Aorta (tissue), 5 donors: ENCODE measurements at regions not wholly inside any gene's neighbourhood (a gene's known extent, or its start where the extent isn't known, plus 50 kb on each side); places are given as distances from the start of the nearest gene placed in this dataset.
"Not testable (repeated sequence)": the region's sequence is repeated elsewhere in the genome, so short reads cannot be mapped to it uniquely, and the experiment has no call there.

Experiments
- ATAC-seq: fragments of 200-7000 bp; cut with Tn5 transposase; one replicate; pipeline ENCODE4 v1.9.1; 2022; ENCODE audit warnings: moderate library complexity; ENCODE audit not compliant: low FRiP score
- DNase-seq, 2 donors: peaks; one replicate each; pipeline ENCODE4 v3.0.0-alpha.2; 2020
- H3K27ac ChIP-seq, 2 donors: one replicate each; pipeline ENCODE4 v1.5.1; 2013; ENCODE audit warnings: low read length in 2 of 2, mild to moderate bottlenecking in 2 of 2, moderate library complexity in 2 of 2, control low read depth in 1 of 2, inconsistent platforms in 1 of 2, low read depth in 1 of 2
- H3K27me3 ChIP-seq, 2 donors: one replicate each; pipeline ENCODE4 v1.6.1; 2013; ENCODE audit warnings: control low read depth in 1 of 2, low read length in 1 of 2, mild to moderate bottlenecking in 1 of 2, moderate library complexity in 1 of 2; ENCODE audit not compliant: insufficient read depth in 2 of 2, control insufficient read depth in 1 of 2
- H3K36me3 ChIP-seq, 2 donors: one replicate each; pipeline ENCODE4 v1.6.1; 2013; ENCODE audit warnings: control low read depth in 1 of 2, low read length in 1 of 2, mild to moderate bottlenecking in 1 of 2; ENCODE audit not compliant: insufficient read depth in 2 of 2, control insufficient read depth in 1 of 2
- H3K4me1 ChIP-seq, 2 donors: one replicate each; pipeline ENCODE4 v1.6.1; 2013; ENCODE audit warnings: low read length in 2 of 2, control low read depth in 1 of 2, mild to moderate bottlenecking in 1 of 2, moderate library complexity in 1 of 2; ENCODE audit not compliant: insufficient read depth in 2 of 2, control insufficient read depth in 1 of 2
- H3K4me3 ChIP-seq, 2 donors: one replicate each; pipeline ENCODE4 v1.5.1; 2013; ENCODE audit warnings: low read length in 2 of 2, control low read depth in 1 of 2, mild to moderate bottlenecking in 1 of 2
- H3K9me3 ChIP-seq: one replicate; pipeline ENCODE4 v1.6.1; 2013; ENCODE audit warnings: mild to moderate bottlenecking, low read length; ENCODE audit not compliant: control insufficient read depth
- WGBS, 2 donors: extraction: QIAGEN DNeasy Blood & Tissue Kit; methylation state at CpG; one replicate each; pipeline ENCODE4 v1.1.7; 2013; 5-methylcytosine and 5-hydroxymethylcytosine counted together
- intact Hi-C, 2 donors: fragments of 100-400 bp; cut with DNase I; formaldehyde crosslinking; loops; one replicate each; pipeline versions ENCODE4 v1.14.2 to v1.15.0; 2022
- donor health status: healthy with polysubstance abuse.
- donor health status: Bipolar disorder and iron deficiency.
- donor health status: DM: no; HTN: no; CAD: no.
- donor health status: DM: no; HTN: no; CAD: no.
- donor health status: DM: yes; HTN: yes; CAD: no.

GRCh38 chr6:153484056-153484455 is 353.0 kb upstream of the RGS17 start:
- Histone ChIP-seq H3K4me1 (no peaks in the 10 kb centered on the region), H3K9me3 (no peaks in the 10 kb centered on the region), H3K27me3 (no peaks in the 10 kb centered on the region), H3K4me3 (no peak overlapping the region), H3K27ac (no peak overlapping the region), H3K36me3 (no peaks in the 10 kb centered on the region)
- DNase-seq = no peak
- no peak for ATAC-seq
- WGBS, 2 donors = 100% methylated on average over 1 of the region's 1 CpG
- intact Hi-C loops = no loop called here

DNA sequence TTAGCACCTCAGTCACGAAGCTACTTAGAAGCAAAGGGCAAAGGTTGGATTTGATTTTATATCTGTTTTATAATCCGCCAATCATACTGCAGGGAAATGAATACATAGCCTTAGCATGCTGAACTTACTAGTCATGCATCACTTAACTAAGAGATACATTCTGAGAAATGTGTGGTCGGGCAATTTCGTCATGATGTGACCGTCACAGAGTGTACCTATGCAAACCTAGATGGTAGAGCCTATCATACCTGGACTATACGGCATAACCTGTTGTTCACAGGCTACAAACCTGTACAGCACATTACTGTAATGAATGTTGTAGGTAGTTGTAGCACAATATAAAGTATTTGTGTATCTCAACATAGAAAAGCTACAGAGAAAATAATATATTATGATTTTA is 345.2 kb upstream of the RGS17 start:
- Histone ChIP-seq H3K27me3 (no peaks in the 10 kb centered on the region), H3K4me1 (peaks cover 0 to 1% of the 10 kb centered on the region in 2 donors), H3K4me3 (no peak overlapping the region), H3K36me3 (no peaks in the 10 kb centered on the region), H3K9me3 (no peaks in the 10 kb centered on the region), H3K27ac (no peak overlapping the region)
- no peak for DNase-seq
- 86 to 95% methylated on average over 6 of the region's 6 CpGs for WGBS, 2 donors
- intact Hi-C loops = no loop called here
- ATAC-seq = no peak

DNA sequence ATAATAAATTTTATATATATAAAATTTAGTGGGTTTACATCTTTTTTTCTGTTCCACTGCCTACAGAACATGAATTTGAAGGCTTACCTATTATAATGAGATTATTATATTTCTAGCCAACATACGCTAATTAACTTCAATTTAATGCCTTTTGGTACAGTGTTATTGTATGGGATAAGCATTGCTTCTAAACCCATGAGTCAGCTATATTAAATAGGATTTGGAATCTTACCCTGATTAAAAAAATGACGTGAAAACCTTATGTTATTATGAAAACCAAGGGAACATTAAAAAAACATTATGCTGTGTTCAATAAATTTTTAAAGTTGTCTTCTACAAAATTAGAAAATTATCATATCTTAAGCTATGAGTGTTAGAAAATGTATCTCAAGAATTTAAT is 334.0 kb upstream of the RGS17 start:
- WGBS, 2 donors = 85 to 90% methylated on average over 2 of the region's 2 CpGs
- Histone ChIP-seq H3K36me3 (no peaks in the 10 kb centered on the region), H3K4me1 (no peaks in the 10 kb centered on the region), H3K27me3 (no peaks in the 10 kb centered on the region), H3K9me3 (no peaks in the 10 kb centered on the region), H3K4me3 (no peak overlapping the region), H3K27ac (no peak overlapping the region)
- DNase-seq = no peak
- ATAC-seq = no peak
- intact Hi-C loops = no loop called here

GRCh38 chr6:153449279-153449678 is 318.2 kb upstream of the RGS17 start:
- no peaks in the 10 kb centered on the region for H3K4me1 ChIP-seq
- no peak overlapping the region for H3K4me3 ChIP-seq
- intact Hi-C loops = no loop called here
- no peaks in the 10 kb centered on the region for H3K36me3 ChIP-seq
- H3K9me3 ChIP-seq = no peaks in the 10 kb centered on the region
- DNase-seq (no peak), ATAC-seq (no peak)
- no peaks in the 10 kb centered on the region for H3K27me3 ChIP-seq
- no peak overlapping the region for H3K27ac ChIP-seq

DNA sequence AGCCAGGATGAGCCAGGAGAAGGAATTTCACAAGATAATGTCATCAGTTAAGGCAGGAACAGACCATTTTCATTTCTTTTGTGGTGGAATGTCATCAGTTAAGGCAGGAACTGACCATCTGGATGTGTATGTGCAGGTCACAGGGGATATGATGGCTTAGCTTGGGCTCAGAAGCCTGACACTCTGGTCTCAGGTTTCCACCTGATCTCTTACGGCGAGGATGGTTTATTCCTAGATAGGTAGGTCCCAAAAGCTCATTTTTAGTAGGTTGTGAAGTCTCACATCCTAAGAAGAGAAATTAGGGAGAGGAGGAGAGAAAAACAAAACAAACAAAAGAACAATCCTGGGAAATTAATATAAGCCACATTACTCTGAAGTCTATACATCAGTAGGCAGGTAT is 311.7 kb upstream of the RGS17 start:
- H3K4me1 ChIP-seq, ATAC-seq, H3K36me3 ChIP-seq, H3K9me3 ChIP-seq, DNase-seq, H3K27ac ChIP-seq, H3K4me3 ChIP-seq, intact Hi-C loops, H3K27me3 ChIP-seq: not testable (repeated sequence)
- WGBS, 2 donors = 89 to 97% methylated on average over 2 of the region's 2 CpGs

DNA sequence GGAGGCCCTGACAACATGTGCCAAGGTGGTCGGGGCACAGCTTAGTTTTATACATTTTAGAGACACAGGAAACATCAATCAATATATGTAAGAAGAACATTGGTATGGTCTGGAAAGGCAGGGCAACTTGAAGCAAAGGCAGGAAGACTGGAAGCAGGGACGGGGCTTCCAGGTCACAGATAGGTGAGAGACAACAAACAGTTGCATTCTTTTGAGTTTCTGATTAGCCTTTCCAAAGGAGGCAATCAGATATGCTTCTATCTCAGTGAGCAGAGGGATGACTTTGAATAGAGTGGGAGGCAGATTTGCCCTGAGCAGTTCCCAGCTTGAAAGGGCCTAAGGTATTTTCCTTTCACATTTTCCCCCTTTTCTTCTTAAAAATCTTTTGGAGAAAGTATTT is 311.0 kb upstream of the RGS17 start:
- H3K4me1 ChIP-seq = peaks cover 0 to 2% of the 10 kb centered on the region in 2 donors
- H3K4me3 ChIP-seq = no peak overlapping the region
- no peak overlapping the region for H3K27ac ChIP-seq
- no peaks in the 10 kb centered on the region for H3K27me3 ChIP-seq
- 90% methylated on average over 2 of the region's 2 CpGs for WGBS, 2 donors
- H3K36me3 ChIP-seq = no peaks in the 10 kb centered on the region
- no peak for ATAC-seq
- DNase-seq = no peak
- H3K9me3 ChIP-seq = no peaks in the 10 kb centered on the region
- intact Hi-C loops = no loop called here

- no peaks in the 10 kb centered on the region for H3K36me3 ChIP-seq
- ATAC-seq (no peak), DNase-seq (no peak)
- H3K4me3 ChIP-seq = no peak overlapping the region
- no peaks in the 10 kb centered on the region for H3K27me3 ChIP-seq
- 52 to 55% methylated on average over 3 of the region's 3 CpGs for WGBS, 2 donors
- intact Hi-C loops = no loop called here
- no peaks in the 10 kb centered on the region for H3K9me3 ChIP-seq
- H3K27ac ChIP-seq = no peak overlapping the region
- H3K4me1 ChIP-seq = peaks cover 0 to 2% of the 10 kb centered on the region in 2 donors
These were observed 306.1 kb upstream of the RGS17 start for GRCh38 chr6:153437193-153437592.

DNA sequence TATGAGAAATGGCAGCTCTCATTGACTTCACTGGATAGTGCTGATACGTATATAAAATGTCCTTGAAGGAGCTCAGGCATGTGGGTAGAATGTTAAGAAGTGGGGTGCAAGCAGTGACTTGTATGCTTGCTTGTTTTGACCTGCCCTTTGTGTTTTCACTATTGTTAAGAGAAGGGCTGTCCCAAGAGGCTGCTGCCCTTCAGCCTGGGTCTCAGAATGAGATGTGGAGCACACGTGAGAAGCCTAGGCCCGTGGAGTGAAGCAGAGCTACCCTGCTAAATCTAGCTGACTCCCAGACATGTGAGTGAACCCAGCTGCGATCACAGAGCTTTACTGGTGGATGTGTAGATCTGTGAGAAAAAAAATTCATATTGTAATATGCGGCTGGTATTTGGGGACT is 305.3 kb upstream of the RGS17 start:
- DNase-seq = no peak
- no peaks in the 10 kb centered on the region for H3K27me3 ChIP-seq
- WGBS, 2 donors = 74 to 80% methylated on average over 5 of the region's 5 CpGs
- H3K36me3 ChIP-seq = no peaks in the 10 kb centered on the region
- no peak overlapping the region for H3K27ac ChIP-seq
- ATAC-seq = no peak
- no peaks in the 10 kb centered on the region for H3K9me3 ChIP-seq
- intact Hi-C loops = no loop called here
- H3K4me1 ChIP-seq = no peaks in the 10 kb centered on the region
- no peak overlapping the region for H3K4me3 ChIP-seq

DNA sequence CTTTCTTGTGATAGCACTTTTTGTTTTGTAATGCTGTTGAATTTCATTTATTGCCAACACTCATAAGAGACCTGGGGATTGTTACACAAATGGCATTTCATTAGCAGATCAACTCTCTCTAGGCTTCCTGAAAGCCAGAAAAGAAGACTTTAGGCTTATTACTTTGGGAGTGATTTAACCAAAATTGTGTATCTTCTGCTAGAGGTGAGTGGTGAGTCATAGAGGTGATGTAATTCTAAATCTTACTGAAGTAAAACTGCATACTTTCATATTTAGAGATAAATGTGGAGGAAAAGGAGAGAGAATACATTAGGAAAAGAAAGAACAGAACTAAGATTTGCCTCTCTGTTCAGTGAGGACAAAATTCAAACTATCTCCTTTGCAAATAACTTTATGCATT is 304.7 kb upstream of the RGS17 start:
- intact Hi-C loops = no loop called here
- no peak for ATAC-seq

More for the DNA sequence above, 304.7 kb upstream of the RGS17 start:
- Histone ChIP-seq H3K36me3 (no peaks in the 10 kb centered on the region), H3K27me3 (no peaks in the 10 kb centered on the region), H3K4me1 (no peaks in the 10 kb centered on the region), H3K4me3 (no peak overlapping the region), H3K27ac (no peak overlapping the region), H3K9me3 (no peaks in the 10 kb centered on the region)
- DNase-seq = no peak
